ENCODE measurements at regions not wholly inside any gene's neighbourhood (a gene's known extent, or its start where the extent isn't known, plus 50 kb on each side); places are given as distances from the start of the nearest gene placed in this dataset.

GRCh38 chr5:88405783-88406182, 137.1 kb upstream of the TMEM161B start:
- no peak for TF ChIP-seq CTCF (conservative IDR thresholded peaks at IDR 0.05; ENCODE audit: low read depth, low read length)
- no peak for DNase-seq (ENCODE audit: low read depth)
- no peak overlapping the region for H3K4me3 ChIP-seq (ENCODE audit: low read length)

- DNase-seq (ENCODE audit: low read depth): no peak
- H3K4me3 ChIP-seq (ENCODE audit: low read length): no peak overlapping the region
- TF ChIP-seq CTCF (conservative IDR thresholded peaks at IDR 0.05; ENCODE audit: low read depth, low read length): no peak
Measured at GRCh38 chr5:88404405-88404804, 135.8 kb upstream of the TMEM161B start.

GRCh38 chr5:88401686-88402085, 133.0 kb upstream of the TMEM161B start:
- DNase-seq (ENCODE audit: low read depth): no peak
- TF ChIP-seq CTCF (conservative IDR thresholded peaks at IDR 0.05; ENCODE audit: low read depth, low read length): no peak
- no peak overlapping the region for H3K4me3 ChIP-seq (ENCODE audit: low read length)

GRCh38 chr5:88401228-88401627, 132.6 kb upstream of the TMEM161B start:
- no peak for TF ChIP-seq CTCF (conservative IDR thresholded peaks at IDR 0.05; ENCODE audit: low read depth, low read length)
- no peak overlapping the region for H3K4me3 ChIP-seq (ENCODE audit: low read length)
- no peak for DNase-seq (ENCODE audit: low read depth)

- no peak for TF ChIP-seq CTCF (conservative IDR thresholded peaks at IDR 0.05; ENCODE audit: low read depth, low read length)
- no peak overlapping the region for H3K4me3 ChIP-seq (ENCODE audit: low read length)
- DNase-seq (ENCODE audit: low read depth): no peak
Measured at GRCh38 chr5:88399561-88399960, 130.9 kb upstream of the TMEM161B start.

GRCh38 chr5:88398316-88398715, 129.7 kb upstream of the TMEM161B start:
- no peak for DNase-seq (ENCODE audit: low read depth)
- H3K4me3 ChIP-seq (ENCODE audit: low read length): no peak overlapping the region
- TF ChIP-seq CTCF (conservative IDR thresholded peaks at IDR 0.05; ENCODE audit: low read depth, low read length): no peak

- no peak for TF ChIP-seq CTCF (conservative IDR thresholded peaks at IDR 0.05; ENCODE audit: low read depth, low read length)
- no peak for DNase-seq (ENCODE audit: low read depth)
- no peak overlapping the region for H3K4me3 ChIP-seq (ENCODE audit: low read length)
Measured at GRCh38 chr5:88396751-88397281, 128.2 kb upstream of the TMEM161B start.

All from retinal pigment epithelial cell (primary cell).